ENCODE measurements at regions not wholly inside any gene's neighbourhood (a gene's known extent, or its start where the extent isn't known, plus 50 kb on each side); places are given as distances from the start of the nearest gene placed in this dataset.

- Histone ChIP-seq H2BK20ac (ENCODE audit: low read length) (no peak overlapping the region), H2AK5ac (ENCODE audit: low read depth, low read length) (no peak overlapping the region), H3K36me3 (ENCODE audit: control insufficient read depth in 2 of 4, insufficient read depth in 4 of 4, low read length in 3 of 4) (no peaks in the 10 kb centered on the region), H2BK15ac (ENCODE audit: low read length) (no peak overlapping the region), H3K14ac (ENCODE audit: insufficient read length) (no peak overlapping the region), H2BK5ac (ENCODE audit: low read depth, low read length) (no peak overlapping the region), H3K56ac (replicated peaks; ENCODE audit: insufficient read length, low read depth, low read length) (no peak overlapping the region), H4K20me1 (replicated peaks in 1 of 2; ENCODE audit: control insufficient read depth in 1 of 2, insufficient read depth in 2 of 2, low read length in 2 of 2) (no peaks in the 10 kb centered on the region), H3K27ac (ENCODE audit: low read depth, low read length) (no peak overlapping the region), H3K4me2 (ENCODE audit: insufficient read depth in 1 of 2, low read depth in 2 of 2, low read length in 2 of 2) (no peak overlapping the region), H3K9me3 (ENCODE audit: insufficient read depth in 2 of 2, low read depth in 1 of 2, low read length in 1 of 2) (no peaks in the 10 kb centered on the region; a peak in 1 of 4 replicates), H3K79me1 (ENCODE audit: low read depth, low read length) (no peaks in the 10 kb centered on the region), H3K79me2 (ENCODE audit: control insufficient read depth in 1 of 2, insufficient read depth in 2 of 2, low read length in 2 of 2) (no peaks in the 10 kb centered on the region), H4K5ac (ENCODE audit: insufficient read length, low read depth, low read length) (no peak overlapping the region), H3K18ac (ENCODE audit: extremely low read depth, low read length) (no peak overlapping the region), H3K4me1 (replicated peaks in 1 of 4; ENCODE audit: control insufficient read depth in 3 of 4, insufficient read depth in 4 of 4, low read length in 3 of 4) (no peaks in the 10 kb centered on the region), H3K4ac (replicated peaks; ENCODE audit: insufficient read length, low read depth, low read length) (no peak overlapping the region), H2BK12ac (ENCODE audit: low read depth, low read length) (no peak overlapping the region), H4K8ac (ENCODE audit: extremely low read depth, insufficient read depth, low read length) (no peak overlapping the region), H3K23me2 (ENCODE audit: low read depth, low read length) (no peaks in the 10 kb centered on the region; the same call in 1 of the 2 replicates), H4K91ac (replicated peaks; ENCODE audit: insufficient read length, low read length) (no peak overlapping the region), H3K9ac (replicated peaks in 1 of 4; ENCODE audit: extremely low read depth in 1 of 4, low read depth in 3 of 4, low read length in 3 of 4) (no peak overlapping the region), H3K27me3 (replicated peaks in 1 of 4; ENCODE audit: control insufficient read depth in 3 of 4, extremely low read depth in 1 of 4, insufficient read depth in 3 of 4, low read length in 3 of 4) (no peaks in the 10 kb centered on the region), H3K23ac (ENCODE audit: insufficient read length) (no peak overlapping the region), H3K4me3 (ENCODE audit: extremely low read depth in 1 of 4, insufficient read depth in 2 of 4, low read depth in 3 of 4, low read length in 4 of 4) (no peak overlapping the region), H2BK120ac (replicated peaks; ENCODE audit: low read depth, low read length) (no peak overlapping the region), H2AFZ (ENCODE audit: low read length) (no peak overlapping the region)
- CTCF ChIA-PET (ENCODE audit: partially characterized antibody), result no interaction called here
- TF ChIP-seq SUZ12 (IDR thresholded peaks at IDR 0.05; ENCODE audit: low read length) (no peak), CEBPB (IDR thresholded peaks at IDR 0.05; ENCODE audit: low read depth, low read length) (no peak), FOSL1 (IDR thresholded peaks at IDR 0.05; ENCODE audit: insufficient read depth, low read depth, low read length) (no peak), EP300 (IDR thresholded peaks at IDR 0.05; ENCODE audit: borderline replicate concordance in 1 of 2, low read depth in 2 of 2, low read length in 2 of 2) (no peak), TAF7 (optimal IDR thresholded peaks at IDR 0.05; ENCODE audit: borderline replicate concordance, low read depth, low read length) (no peak)
- POLR2A ChIA-PET (ENCODE audit: partially characterized antibody), result no interaction called here
- 93% methylated on average over 3 of the region's 3 CpGs; no CpG with 5 or more reads in 1 of the 2 experiments for WGBS, 2 experiments (ENCODE audit: extremely low coverage in 1 of 2, insufficient coverage in 1 of 2, insufficient read length in 1 of 2, insufficient replicate concordance in 2 of 2, low coverage in 1 of 2, low lambda C conversion rate in 2 of 2, missing lambda C conversion rate in 1 of 2)
- no peak for FAIRE-seq
- DNase-seq (ENCODE audit: low read depth in 1 of 2, low spot score in 2 of 2), result no peak
These were observed 141.1 kb upstream of the AGR3 start for GRCh38 chr7:17022920-17023319.
